ENCODE measurements at regions not wholly inside any gene's neighbourhood (a gene's known extent, or its start where the extent isn't known, plus 50 kb on each side); places are given as distances from the start of the nearest gene placed in this dataset.
"Not testable (repeated sequence)": the region's sequence is repeated elsewhere in the genome, so short reads cannot be mapped to it uniquely, and the experiment has no call there.

DNA sequence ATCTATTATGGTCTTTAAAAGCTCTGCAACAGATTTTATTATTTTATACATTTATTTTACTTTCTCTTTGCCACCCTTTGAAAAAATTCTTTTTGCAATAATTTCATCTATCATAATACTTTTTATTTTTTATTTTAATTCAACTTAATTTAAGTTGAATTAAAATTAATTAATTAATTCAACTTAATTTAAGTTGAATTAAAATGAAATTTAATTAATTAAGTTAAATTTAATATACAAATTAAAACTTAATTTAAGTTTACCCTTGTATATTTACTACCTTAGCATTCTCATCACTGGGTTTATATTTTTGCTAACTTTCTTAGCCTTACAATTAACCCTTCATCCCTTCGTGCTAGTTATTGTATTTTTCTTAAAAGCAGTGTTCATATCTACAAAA lies 301.4 kb downstream of the SLITRK5 start:
- no peak overlapping the region for H3K27ac ChIP-seq (replicated peaks)
- no peak for TF ChIP-seq CTCF (IDR thresholded peaks at IDR 0.05; ENCODE audit: insufficient read depth, low read length)
- TF ChIP-seq SPI1 (IDR thresholded peaks at IDR 0.05; ENCODE audit: borderline replicate concordance, low read depth): no peak
- no peak for TF ChIP-seq GABPA (IDR thresholded peaks at IDR 0.05; ENCODE audit: low read depth)
- TF ChIP-seq POLR2AphosphoS5 (IDR thresholded peaks at IDR 0.05; ENCODE audit: low read depth): no peak
- no peak for TF ChIP-seq REST (IDR thresholded peaks at IDR 0.05; ENCODE audit: insufficient replicate concordance, low read depth)

DNA sequence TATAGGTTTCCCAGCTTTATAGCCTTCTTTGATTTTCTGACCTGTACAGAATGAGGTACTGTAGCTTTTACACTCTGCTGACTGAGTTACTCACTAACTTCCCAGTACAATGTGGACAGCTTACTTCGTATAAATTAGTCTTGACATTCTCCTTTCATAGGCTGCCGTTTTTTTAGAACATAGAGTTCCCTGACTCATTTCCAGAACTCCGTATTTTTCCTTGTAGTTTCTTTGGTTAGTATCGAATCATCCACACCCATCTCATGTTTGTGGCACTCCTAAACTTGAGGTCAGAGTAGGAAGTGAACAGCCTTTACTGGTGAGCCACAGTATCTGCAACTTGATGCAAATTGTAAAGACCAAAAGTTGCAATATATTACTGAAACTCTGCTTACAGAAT lies 303.9 kb downstream of the SLITRK5 start:
- Histone ChIP-seq H3K4me3 (replicated peaks; ENCODE audit: insufficient read depth, low read length) (no peak overlapping the region), H3K27me3 (ENCODE audit: insufficient read depth, poor library complexity, severe bottlenecking) (no peaks in the 10 kb centered on the region), H3K27ac (replicated peaks) (no peak overlapping the region)
- TF ChIP-seq GABPA (IDR thresholded peaks at IDR 0.05; ENCODE audit: low read depth): no peak
- no peak for TF ChIP-seq CTCF (IDR thresholded peaks at IDR 0.05; ENCODE audit: insufficient read depth, low read length)
- TF ChIP-seq POLR2AphosphoS5 (IDR thresholded peaks at IDR 0.05; ENCODE audit: low read depth): no peak
- TF ChIP-seq REST (IDR thresholded peaks at IDR 0.05; ENCODE audit: insufficient replicate concordance, low read depth): no peak
- no peak for TF ChIP-seq SPI1 (IDR thresholded peaks at IDR 0.05; ENCODE audit: borderline replicate concordance, low read depth)
- no peak for DNase-seq (ENCODE audit: low read depth in 1 of 2, low spot score in 1 of 2)

More for the DNA sequence above, 301.4 kb downstream of the SLITRK5 start:
- DNase-seq (ENCODE audit: low read depth in 1 of 2, low spot score in 1 of 2): no peak
- Histone ChIP-seq H3K4me3 (replicated peaks; ENCODE audit: insufficient read depth, low read length) (no peak overlapping the region), H3K27me3 (ENCODE audit: insufficient read depth, poor library complexity, severe bottlenecking) (no peaks in the 10 kb centered on the region)

GRCh38 chr13:87976650-87977049 lies 305.5 kb downstream of the SLITRK5 start:
- not testable (repeated sequence) for H3K4me3 ChIP-seq (replicated peaks; ENCODE audit: insufficient read depth, low read length); H3K27ac ChIP-seq (replicated peaks); H3K27me3 ChIP-seq (ENCODE audit: insufficient read depth, poor library complexity, severe bottlenecking); DNase-seq (ENCODE audit: low read depth in 1 of 2, low spot score in 1 of 2)

DNA sequence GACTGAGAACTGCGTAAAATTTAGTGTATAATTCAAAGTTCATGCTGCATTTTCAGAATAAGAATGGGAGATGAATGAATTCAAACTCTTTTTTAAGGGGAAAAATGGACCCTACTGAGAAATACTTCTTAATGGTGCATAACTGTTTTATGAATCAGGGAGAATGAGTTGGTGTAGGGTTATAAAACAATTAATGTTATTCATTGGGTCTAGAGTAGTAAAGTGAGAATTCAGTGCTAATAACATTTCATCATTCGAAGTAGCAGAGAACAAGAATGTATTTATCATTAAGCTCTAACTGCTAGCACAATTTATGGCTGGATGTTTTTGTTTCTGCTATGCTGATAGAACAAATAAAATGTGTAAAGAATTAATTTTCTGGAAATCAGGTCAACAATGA lies 310.2 kb downstream of the SLITRK5 start:
- Histone ChIP-seq H3K27ac (replicated peaks) (no peak overlapping the region), H3K4me3 (replicated peaks; ENCODE audit: insufficient read depth, low read length) (no peak overlapping the region), H3K27me3 (ENCODE audit: insufficient read depth, poor library complexity, severe bottlenecking) (no peaks in the 10 kb centered on the region)
- TF ChIP-seq GABPA (IDR thresholded peaks at IDR 0.05; ENCODE audit: low read depth): no peak
- no peak for TF ChIP-seq REST (IDR thresholded peaks at IDR 0.05; ENCODE audit: insufficient replicate concordance, low read depth)
- no peak for TF ChIP-seq POLR2AphosphoS5 (IDR thresholded peaks at IDR 0.05; ENCODE audit: low read depth)
- TF ChIP-seq SPI1 (IDR thresholded peaks at IDR 0.05; ENCODE audit: borderline replicate concordance, low read depth): no peak
- TF ChIP-seq CTCF (IDR thresholded peaks at IDR 0.05; ENCODE audit: insufficient read depth, low read length): no peak
- DNase-seq (ENCODE audit: low read depth in 1 of 2, low spot score in 1 of 2): no peak
